Pons (tissue), 1 donor: ENCODE measurements at regions not wholly inside any gene's neighbourhood (a gene's known extent, or its start where the extent isn't known, plus 50 kb on each side); places are given as distances from the start of the nearest gene placed in this dataset.
A peak's percentile ranks its signal among the peaks of the same experiment; 100 is the strongest.
"Not testable (repeated sequence)": the region's sequence is repeated elsewhere in the genome, so short reads cannot be mapped to it uniquely, and the experiment has no call there.

ENCODE experiments used
- DNase-seq: peaks from one replicate; pipeline ENCODE4 v3.0.0-alpha.2; 2016; ENCODE audit warnings: low spot score

DNA sequence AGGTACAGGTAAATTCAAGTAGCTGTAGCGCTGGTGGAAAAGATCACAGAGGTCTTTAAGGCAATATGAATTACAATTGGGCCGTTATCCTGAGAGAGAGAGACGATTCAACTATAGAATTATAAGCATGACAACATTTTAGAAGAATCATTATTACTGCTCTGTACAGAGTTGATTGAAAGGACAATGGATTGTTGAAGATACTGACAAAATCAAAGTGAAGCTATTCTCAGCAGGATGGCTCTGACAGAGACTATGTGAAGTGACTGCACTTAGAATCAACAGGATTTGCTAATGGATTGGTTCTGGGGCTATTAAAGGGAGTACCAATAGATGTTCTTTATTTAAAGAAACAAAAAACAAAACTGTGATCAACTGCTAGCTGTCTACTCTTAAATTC, 634.8 kb upstream of the GRM3 start:
- no peak for DNase-seq

DNA sequence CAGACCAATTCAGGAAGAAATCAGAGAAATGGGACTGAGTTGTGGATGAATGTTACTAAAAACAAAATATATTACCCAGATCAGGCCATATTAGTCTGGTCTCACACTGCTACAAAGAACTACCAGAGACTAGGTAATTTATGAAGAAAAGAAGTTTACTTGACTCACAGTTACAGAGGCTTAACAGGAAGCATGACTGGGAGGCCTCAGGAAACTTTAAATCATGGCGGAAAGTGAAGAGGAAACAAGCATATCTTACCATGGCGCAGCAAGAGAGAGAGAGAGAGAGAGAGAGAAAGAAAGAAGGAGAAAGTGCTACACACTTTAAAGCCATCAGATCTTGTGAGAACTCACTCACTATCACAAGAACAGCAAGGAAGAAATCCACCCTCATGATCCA, 636.8 kb upstream of the GRM3 start:
- DNase-seq, result no peak

DNA sequence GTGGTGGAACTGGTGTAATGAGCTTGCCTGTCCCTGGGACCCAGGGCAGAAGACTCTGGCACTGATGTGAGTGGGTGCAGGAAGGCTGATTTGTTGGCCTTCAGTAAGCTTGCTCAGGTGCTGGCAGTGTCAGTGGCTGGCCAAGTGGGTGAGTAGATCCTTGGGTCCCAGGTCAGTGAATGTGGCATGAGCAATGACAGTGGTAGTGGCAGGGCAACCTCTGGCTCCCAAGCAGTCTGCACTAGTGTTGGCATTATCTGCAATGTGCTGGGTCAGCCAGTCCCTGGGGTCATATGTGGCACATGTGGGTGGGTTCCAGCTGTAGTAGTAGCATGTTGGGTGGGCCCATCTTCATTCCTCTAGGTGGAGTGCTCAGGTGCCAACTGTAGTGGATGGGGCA, 640.9 kb upstream of the GRM3 start:
- no peak for DNase-seq

DNA sequence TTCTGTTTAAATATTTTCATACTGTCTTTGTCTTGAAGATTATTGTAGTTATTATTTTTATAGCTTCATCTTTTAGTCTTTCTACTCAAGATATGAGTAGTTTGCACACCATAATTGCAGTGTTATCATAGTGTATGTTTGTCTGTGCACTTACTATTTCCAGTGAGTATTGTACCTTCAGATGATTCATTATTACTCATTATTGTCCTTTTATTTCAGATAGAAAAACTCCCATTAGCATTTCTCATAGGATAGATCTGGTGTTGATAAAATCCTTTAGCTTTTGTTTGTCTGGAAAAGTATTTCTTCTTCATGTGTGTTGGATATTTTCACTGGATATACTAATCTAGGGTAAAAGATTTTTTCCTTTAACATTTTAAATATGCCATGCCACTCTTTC, 646.2 kb upstream of the GRM3 start:
- no peak for DNase-seq

DNA sequence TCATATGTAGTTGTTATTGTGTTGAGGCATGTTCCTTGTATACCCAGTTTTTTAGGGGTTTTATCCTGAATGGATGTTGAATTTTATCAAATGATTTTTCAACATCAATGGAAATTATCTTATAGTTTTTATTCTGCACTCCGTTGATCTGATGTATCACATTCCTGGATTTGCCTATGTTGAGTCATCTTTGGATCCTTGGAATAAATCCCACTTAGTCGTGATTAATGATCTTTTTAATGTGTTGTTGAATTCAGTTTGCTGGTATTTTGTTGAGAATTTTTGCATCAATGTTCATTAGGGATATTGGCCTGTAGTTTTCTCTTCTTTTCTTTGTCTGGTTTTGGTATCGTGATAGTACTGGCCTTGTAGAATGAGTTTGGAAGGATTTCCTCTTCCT, 648.6 kb upstream of the GRM3 start:
- DNase-seq, result no peak

DNA sequence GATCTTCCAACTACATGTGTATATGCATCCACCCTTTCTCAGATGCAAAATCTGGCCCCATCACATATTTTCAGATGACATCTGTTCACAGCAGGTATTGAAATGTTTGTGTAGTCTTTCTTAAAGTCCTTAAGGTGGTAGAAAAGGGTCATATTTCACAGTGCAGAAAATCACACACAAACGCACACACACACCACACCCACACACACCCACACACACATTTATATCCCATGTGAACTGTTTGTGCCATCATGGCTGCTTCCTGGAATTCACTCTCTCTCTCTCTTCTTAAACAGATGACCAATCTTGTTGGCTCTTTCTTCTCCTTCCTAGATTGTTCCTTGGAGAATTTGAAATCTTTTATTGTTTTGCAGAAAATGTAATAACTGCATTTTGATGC, 663.0 kb upstream of the GRM3 start:
- DNase-seq, result no peak

DNA sequence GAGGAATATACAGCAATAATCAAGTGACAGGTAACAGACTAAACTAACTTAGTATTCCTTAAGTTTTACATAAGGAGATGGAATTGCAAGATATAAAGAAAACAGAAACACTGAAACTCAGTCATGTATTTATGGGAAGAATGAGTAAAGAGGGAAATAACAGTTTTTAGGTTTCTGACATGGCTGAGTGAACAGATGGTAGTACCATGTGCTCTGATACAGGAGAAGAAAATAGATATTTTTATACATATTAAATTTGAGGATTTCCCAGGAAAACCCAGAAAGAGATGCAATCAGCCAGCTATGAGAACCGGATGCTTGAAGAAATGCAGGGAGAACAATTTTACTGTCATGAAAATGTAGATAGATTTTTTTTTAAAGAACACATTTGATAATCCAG, 669.5 kb upstream of the GRM3 start:
- no peak for DNase-seq

DNA sequence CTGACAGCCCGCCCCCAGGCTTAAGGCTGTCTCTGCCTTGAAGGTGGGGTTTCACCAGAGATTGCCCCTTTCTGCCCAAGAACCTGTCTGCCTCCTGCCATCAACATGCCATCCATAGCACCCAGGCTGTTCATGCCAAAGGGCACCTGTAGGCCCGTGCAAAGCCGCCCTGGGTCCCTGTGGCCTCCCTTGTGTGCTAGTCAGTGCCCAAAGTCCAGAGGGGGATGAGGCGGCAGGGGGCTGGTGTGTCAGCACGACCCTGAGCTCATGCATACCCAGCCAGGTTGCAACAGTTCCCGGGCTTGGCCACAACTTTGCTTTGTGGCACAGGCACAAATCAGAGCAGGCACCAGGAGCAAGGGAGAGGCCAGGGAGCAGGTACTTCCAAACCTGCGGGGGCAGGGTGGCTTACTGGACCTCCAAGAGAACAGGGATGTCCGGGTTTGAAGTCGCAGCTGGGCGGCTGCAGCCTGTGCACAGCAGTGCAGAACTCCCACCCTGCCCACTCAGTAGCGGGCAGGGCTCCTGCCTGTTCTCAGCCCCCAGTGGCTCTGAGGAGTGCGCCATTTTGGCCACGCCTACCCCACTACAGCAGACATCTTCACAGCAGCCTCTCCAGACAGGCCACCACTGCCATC, 671.1 kb upstream of the GRM3 start:
- no peak for DNase-seq

DNA sequence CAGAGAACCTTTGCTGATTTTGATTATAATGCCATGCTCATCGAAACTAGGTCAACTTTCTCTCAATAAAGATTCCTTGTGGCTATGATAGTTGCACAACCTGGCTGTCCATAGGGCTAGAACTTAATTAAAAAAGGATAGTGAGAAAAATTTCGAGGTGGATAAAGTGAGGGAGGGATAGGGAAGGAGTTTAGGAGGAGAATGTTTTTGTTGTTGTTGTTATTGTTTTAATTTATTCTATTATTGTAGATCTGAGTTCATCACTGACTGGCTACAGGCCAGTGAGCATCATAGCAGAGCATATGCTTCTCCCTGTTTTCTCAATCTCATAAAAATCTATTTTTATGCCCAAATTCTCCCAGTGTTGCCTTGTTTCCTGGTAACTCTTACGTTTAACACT, 688.7 kb upstream of the GRM3 start:
- DNase-seq, result no peak

DNA sequence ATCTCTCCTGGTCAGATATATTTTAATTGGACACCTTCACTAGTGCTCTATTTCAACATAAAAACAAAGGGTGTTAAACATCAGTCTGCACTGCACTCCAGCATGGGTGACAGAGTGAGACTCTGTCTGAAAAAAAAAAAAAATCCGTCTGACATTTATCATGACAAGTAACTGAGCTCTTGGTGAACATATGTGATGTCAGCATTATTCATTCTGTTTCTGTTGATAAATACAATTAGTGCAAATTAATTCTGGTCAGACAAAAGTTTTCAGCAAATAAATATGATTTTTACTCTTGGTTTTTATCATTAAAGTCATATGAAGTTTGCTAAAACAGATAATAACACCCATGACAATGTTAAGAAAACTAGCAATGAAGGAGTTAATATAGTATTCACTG, 692.8 kb upstream of the GRM3 start:
- no peak for DNase-seq

DNA sequence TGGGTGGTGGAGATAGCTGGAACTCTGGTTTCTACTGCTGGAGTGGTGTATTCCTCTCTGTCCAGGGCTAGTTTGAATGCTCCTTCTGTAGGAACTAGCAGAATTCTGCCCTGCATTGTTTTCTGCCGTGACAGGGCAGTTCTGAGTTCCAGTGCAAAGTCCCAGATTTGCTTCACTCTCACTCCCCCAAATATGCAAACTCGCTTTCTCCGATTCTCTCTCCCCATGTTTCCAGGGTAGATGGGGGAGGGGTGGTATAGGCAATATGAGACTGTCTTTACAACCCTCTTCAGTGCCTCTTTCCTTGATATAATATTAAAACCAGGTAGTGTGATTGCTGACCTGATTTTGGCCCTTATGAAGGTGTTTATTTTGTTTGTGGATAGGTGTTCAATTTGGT, 693.3 kb upstream of the GRM3 start:
- no peak for DNase-seq

DNA sequence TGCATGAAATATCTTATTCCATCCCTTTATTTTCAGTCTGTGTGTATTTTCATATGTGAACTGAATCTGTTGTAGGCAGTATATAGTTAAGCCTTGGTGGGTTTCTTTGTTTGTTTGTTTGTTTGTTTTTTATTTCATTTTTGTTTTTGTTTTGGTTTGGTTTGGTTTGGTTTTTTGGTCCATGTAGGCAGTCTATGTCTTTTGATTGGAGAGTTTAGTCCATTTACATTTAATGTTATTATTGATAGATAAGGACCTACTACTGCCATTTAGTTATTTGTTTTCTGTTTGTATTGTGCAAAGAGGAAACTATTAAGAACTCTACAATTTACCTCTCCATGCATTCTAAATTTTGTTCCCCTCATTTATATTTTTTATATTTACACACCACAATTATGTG, 695.9 kb upstream of the GRM3 start:
- no peak for DNase-seq

DNA sequence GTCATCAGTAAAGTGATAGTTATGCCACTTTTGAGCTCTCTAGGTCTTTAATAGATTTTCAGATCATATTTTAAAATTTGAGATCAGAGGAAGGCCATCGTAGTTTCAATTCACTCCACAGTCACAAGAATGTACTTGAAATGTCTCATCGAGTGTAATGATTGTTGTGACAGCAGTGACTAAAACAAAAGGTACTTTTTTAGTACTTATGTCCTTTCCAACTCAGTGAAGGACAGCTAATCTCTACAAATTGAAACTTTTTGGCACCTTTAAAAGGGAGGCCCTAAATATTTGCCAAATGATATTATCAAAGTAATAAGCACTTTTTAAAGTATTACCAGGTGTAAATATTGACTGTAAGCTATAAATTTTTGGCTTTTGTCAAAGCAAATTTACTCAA, 702.9 kb upstream of the GRM3 start:
- no peak for DNase-seq

DNA sequence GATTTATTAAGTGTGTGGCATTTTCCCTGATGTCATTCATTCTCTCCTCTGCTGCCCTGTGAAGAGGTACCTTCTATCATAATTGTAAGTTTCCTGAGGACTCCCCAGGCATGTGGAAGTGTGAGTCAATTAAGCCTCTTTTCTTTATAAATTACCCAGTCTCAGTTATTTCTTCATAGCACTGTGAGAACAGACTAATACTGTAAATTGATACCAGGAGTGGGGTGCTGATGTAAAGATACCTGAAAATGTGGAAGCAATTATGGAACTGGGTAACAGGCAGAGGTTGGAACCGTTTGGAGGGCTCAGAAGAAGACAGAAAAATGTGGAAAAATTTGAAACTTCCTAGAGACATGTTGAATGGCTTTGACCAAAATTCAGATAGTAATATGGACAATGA, 711.8 kb upstream of the GRM3 start:
- no peak for DNase-seq

DNA sequence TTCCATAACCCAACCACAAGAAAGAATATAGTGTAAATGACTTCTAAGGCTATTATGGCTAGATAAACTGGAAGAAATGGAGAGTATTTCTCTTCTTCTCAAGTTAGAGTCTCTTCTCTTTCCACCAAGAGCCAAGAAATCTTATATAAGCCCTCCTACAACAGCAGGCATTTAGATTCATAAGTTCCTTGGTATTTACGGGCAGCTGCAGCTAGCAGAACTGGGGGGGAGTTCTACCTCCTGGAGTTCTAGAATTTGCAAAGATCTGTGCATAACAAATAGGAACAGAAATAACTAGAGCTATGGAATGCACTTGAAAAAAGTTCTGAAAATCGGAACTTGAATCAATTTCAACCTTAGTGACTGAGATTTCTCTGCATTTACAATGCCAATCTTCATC, 715.2 kb upstream of the GRM3 start:
- DNase-seq, result no peak

DNA sequence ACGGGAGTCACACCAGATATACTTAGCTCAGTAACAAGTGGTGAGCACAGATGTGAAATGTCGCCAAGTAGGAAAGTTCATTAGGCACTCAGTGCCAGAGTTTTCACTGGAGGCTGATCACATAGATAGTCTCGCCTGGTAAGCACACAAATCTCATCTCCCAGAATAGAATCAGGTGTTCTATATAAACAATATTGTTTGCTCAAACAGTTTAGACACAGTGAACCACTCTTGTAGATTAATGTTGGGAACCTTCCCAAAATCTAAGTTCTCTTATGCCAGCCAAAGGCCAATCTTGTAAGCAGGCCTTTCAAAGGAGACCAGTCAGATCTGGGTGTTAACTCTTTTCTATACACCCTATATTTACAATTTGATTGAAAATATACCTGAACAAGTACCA, 716.5 kb upstream of the GRM3 start:
- DNase-seq, result no peak

DNA sequence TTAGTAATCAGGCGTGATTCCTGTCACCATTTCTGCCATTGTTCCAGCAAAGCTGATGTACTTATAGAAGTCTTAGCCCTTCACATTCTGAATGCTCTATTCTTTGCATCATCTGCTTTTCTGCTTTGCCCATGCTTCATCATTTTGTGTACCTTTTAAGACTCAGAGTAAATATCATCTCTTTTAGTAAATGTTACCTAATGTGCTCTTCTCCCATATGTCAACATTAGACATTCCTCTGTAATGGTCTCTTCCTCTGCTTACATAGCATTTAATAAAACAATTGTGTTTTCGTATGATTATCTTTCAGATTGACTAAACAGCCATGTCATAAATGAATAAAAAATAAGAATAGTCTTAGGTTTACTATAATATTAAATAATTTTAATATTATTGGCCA, 719.6 kb upstream of the GRM3 start:
- DNase-seq, result no peak

DNA sequence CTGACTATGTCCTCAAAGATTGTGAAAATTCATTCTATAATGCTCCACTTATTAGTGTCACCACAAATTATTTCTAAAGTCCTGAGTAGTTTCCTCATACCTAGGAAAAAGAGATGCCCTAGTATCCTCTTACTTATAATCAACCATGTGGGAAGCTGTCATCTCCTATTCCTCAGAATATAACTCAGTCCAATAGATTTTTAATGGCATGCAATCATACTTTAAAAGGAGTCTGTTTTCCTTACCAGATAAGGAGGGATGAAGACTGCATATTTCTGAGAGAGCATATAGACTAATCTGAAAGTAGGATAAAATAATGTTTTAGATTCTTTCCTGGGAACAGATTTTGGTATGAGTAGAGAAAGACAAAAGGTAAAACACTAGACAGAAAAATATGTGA, 727.7 kb upstream of the GRM3 start:
- no peak for DNase-seq

DNA sequence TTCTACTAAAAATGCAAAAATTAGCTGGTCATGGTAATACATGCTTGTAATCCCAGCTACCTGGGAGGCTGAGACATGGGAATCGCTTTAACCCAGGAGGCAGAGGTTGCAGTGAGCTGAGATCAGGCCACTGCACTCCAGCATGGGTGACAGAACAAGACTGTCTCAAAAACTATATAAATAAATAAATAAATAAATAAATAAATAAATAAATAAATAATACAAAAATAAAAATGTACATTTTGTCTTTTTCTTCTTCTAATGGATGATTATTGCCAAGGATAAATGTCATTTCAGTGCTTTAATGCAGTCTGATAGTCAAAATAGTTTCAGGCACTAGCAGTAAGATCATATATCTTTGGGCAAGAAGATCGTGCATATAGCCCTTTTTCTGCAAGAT, 727.6 kb upstream of the SEMA3D start:
- DNase-seq, result no peak

DNA sequence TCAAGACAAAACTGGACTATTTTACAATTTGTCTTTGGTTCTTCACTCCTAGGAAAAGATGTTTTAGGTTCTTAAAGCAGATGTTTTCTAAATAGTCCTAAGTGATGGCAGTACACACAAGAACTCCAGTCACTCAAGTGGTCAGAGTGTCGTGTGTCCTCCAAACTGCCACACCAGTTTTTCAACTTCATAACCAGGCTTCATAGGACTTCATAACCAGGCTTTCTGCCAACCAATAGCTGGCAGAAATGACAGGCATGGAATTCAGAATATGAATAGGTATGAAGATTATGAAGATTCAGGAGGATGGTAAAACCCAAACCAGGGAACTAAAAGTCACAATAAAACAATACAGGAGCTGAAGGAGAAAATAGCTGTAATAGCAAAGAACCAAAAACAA, 721.2 kb upstream of the SEMA3D start:
- no peak for DNase-seq

DNA sequence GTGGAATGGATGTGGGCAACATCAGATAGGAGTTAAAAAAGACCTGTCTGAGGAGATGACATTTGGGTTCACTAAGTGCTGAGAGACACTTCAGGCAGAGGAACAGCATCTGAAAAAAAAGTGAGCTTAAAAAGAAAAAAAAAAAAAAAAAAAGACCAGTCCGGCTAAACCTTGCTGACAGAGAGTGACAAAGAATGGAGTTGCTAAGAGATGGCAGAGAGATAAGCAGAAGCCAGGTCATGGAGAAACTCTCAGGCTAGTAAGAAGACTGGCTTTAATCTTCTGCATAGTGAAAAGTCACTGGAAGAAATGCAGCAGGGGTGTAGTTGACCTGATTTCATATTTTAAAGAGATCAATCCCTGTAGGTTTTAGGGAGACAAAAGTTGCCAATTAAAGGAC, 711.1 kb upstream of the SEMA3D start:
- DNase-seq, result no peak

DNA sequence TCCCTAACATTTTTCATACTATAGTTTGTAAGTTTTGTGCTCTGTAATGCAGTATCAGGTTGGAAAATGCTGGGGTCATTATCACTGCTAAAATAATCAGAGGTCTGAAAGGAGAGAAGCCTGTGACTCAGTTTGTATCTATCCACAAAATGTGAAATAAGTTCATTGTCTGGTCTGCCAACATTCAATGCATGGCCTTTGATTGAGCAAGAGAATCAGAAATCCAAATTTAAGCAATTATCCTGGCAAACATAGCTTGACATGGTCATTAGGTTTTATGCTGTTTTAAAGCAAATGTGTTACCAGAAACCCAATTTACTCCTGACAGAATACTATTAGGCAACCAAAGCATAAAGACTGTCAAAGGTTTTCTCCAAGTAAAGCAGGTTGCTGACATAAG, 709.7 kb upstream of the SEMA3D start:
- DNase-seq, result no peak

DNA sequence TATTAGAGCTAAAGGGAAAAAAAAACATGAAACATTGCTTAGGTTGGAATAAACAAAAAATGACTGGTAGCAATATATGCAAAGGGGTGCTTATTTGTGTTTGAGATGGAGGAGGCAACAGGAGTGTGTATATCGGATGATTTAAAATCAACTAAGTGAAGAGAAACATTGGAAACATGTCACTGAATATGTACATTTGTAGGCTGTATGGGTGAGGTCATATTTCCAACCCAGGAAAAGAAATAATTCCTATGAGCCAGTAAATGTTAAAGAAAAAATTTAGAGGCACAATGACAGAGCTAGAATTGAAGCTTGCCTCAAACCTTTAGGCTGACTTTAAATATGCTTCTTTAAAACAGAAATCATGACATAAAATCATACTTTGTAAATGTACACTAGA, 709.0 kb upstream of the SEMA3D start:
- no peak for DNase-seq

DNA sequence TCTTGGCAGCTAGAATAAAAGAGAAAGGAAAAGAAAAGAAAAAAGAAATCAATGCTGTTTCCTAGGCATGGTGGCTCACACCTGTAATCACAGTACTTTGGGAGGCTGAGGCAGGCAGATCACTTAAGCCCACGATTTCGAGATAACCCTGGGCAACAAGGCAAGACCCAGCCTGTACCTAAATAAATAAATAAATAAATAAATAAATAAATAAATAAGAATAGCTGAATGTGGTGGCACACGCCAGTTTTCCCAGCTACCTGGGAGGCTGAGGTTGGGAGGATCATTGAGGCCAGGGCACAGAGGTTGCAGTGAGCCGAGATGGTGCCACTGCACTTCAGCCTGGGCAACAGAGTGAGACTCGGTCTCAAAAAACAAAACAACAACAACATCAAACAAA, 705.0 kb upstream of the SEMA3D start:
- not testable (repeated sequence) for DNase-seq

DNA sequence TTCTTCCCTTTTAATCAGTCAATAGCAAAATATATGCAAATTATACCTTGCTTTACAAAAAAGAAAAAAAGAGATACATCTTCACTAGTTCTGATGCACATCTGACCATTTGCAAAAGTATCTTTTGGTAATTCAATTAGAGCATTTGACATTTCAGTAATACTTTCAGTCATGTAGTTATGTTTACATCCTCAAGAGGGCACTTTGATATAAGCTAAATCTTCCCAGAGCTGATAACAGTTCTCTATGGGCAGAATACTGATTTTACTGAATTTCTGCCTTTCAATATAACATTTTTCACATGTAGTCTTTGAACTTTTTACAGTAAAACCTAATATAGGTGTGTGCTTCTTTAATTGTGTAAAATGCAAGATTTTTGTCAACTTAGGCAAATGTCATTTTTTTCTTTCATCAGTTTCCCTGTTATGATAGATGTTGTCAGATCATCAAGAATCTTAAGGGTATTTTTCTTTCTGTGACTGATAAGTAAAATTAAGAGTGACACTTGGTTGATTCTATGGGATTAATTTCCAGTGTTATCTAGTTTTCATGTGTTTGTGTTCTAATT, 703.5 kb upstream of the SEMA3D start:
- peak; percentile 70 for DNase-seq
